Fibroblast of skin of abdomen (primary cell): ENCODE measurements at regions not wholly inside any gene's neighbourhood (a gene's known extent, or its start where the extent isn't known, plus 50 kb on each side); places are given as distances from the start of the nearest gene placed in this dataset.
"Not testable (repeated sequence)": the region's sequence is repeated elsewhere in the genome, so short reads cannot be mapped to it uniquely, and the experiment has no call there.

ENCODE experiments used
- DNase-seq: peaks from one replicate; pipeline ENCODE4 v3.0.0-alpha.2; 2013

DNA sequence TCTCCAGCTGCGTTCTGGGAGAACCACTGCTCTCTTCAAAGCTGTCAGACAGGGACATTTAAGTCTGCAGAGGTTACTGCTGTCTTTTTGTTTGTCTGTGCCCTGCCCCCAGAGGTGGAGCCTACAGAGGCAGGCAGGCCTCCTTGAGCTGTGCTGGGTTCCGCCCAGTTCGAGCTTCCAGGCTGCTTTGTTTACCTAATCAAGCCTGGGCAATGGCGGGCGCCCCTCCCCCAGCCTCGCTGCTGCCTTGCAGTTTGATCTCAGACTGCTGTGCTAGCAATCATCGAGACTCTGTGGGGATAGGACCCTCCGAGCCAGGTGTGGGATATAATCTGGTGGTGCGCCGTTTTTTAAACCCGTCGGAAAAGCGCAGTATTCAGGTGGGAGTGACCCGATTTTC lies 145.8 kb upstream of the FANCL start:
- DNase-seq: not testable (repeated sequence)

DNA sequence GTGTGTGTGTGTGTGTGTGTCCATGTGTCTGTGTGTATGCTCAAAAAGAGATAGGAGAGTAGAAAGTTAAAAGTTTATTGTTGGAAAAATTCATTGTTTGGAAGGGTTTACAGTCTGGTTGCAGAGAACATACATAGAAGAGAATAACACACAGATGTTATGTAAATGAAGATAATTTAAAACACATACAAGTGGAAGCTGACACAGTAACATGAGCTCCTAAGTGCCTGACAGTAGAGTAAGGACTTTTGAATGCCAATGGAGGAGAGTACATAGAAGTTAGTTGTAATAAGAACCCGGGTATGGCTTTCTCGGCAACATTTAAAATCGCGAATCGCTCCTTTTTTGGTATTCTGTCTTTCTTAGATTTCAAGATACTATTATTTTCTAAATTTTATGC lies 137.0 kb upstream of the FANCL start:
- DNase-seq: peak; percentile 3

DNA sequence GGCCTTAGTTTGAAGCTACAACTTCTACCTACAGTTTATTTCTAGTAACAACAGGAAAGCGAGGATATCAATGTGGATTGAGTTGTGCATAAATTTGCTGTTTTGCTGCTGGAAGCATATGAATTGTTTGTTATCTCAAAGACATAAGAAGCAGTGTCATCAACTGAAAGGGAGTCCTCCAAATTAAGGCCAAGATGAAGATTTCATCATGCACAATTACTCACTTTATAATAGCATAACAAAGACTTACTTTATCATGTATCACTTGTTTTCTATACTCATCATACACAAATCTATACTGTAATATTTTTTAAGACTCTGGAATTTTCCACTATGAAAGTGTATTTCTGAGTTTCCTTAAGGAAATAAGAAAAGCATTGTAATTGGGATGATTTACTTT lies 136.1 kb upstream of the FANCL start:
- no peak for DNase-seq

DNA sequence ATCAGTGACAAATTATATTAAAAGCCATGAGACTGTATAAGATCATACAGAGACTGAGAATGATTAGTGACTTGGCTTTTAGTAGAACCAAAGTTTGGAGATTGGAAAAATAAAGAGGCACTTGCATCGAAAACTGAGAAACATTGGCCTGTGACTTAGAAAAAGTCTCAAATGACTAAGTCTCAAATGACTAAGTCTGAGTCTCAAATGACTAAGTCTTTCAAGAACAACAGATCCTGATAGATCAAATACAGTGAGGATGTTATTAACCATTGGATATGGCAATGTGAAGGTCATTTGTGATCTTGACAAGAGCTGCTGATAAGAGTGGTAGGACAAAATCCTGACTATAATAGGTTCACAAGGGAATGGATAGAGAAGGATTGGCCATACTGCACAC lies 135.5 kb upstream of the FANCL start:
- no peak for DNase-seq

DNA sequence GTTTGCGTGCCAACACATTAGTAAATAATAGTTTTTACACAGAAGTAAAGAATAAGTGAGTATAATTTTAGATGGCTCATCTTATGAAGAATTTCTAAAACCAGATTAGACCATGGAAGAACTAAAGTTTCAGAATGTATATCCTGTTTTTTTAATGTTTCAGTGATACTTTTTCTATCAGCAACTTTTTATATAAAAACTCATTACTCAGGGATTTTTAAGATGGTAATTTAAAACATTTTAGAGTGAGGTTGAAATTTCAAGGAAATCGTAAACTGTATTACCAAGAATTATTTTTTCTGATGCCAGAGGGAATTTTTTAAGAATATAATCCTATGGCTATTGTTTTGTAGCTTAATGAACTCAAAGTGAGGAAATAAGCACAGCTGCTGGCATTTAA lies 128.5 kb upstream of the FANCL start:
- no peak for DNase-seq

DNA sequence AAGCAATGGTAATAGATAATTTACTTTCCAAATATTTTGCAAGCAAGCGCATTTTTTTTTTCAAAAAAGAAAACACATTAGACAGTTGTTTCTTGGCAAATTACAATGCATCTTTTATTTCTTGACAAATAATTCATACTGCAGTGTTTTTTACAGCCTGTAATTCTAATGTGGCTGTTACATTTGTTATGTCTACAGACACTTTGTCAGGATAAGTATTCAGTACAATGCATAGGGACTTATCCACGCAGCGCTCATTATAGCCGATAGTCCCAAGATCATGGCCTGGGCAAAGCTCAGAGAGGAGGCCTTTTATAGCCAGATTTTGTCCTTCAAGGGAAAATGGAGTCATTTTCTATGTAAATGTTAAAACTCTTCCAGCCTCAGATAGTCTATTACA lies 123.0 kb upstream of the FANCL start:
- no peak for DNase-seq

DNA sequence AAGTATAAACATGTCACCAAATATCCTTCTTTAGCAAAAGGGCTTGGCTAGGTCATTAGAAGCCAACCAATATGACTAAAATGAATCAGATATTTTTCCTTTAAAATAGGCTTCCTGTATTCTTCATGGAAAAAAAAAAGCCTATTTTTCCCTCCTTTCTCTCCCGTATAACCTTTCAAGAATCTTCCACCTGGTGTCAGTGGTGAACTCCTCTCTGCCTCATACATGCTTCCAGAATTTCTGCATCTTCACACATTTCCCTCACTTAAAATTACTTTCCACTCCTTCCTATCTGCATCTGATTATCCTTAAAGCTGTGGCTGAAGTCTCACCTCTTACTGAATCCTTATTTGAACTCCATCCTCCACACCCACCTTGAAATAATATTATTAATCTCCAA lies 116.9 kb upstream of the FANCL start:
- no peak for DNase-seq

DNA sequence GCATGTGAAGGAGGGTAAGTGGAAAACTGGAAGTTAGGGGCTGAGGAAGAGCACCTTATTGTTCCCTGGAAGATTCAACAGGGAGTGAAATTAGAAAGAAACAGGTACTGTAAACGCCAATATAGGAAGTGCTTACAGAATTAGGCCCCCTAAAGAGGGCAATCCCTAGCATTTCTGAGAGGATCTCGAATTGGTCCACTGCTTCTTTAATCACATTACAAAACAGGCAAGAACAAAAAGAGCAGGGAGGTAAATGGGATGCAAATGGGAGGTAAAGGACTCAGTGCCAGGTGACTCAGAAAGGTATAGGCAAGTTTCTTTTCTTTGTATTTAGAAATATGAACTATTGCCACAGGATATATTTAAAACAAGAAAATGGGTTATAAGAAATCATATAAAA lies 116.4 kb upstream of the FANCL start:
- DNase-seq: no peak

DNA sequence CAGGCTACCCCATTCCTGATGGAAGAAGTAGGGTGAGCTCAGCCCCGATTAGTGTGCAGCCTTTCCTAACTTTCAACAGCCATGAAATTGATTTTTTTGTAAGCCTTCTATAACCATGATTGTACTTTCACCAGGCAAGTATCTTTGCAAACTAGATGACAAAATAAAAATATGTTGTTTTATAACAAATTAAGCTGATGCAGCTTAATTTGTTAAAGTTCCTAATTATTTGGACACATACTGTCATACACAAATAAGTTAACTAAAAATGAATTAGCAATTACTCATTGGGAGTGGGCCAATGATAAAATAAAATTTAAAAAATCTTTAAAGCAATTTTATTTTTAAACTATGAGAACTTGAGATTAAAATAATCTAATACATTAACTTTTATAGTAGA lies 113.1 kb upstream of the FANCL start:
- DNase-seq: no peak

DNA sequence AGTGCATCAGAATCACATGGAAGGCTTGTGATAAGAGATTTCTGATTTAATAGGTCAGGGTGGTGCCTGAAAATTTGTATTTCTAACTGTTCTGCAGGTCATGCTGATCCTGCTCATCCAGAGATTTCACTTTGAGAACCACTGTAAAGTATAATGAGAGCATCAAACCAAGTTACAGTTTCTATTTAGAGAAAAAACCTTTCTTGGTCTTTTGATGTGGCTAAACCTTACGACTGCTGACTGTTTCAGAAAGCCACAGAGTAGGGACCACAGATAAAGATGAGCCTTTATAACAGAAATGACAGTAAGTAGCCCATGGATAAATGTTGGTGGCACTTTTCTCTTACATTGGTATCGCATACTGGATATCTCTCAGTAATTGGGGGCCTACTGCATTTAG lies 109.4 kb upstream of the FANCL start:
- no peak for DNase-seq

DNA sequence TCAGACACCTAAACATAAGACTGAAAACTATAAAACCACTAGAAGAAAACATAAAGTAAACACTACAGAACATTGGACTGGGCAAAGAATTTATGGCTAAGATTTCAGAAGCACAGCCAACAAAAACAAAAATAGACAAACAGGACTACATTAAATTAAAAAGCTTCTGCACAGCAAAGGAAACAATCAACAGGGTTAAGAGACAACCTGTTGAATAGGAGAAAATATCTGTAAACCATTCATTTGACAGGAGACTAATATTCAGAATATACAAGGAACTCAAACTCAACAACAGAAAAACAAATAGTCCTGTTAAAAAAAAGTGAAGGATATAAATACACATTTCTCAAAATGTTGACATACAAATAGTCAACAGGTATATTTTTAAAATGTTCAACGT lies 106.7 kb upstream of the FANCL start:
- DNase-seq: no peak

DNA sequence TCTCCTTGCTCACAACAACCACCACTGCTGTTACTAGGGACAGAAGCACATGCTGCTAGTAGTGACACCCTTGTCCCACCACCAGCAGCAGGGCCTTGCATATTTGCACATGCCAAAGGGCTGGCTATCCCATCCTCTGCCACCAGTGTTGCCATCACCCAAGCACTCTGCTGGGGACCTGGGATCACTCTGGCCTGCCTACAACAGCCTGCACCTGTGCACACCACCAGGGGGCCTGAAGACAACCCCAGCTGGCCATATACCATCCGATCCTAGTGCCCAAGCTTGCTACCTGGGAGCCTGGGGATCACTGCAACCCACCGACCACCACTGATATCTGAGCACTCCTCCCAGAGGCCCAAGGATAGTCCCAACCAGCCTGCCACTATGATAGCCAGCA lies 99.9 kb upstream of the FANCL start:
- no peak for DNase-seq

DNA sequence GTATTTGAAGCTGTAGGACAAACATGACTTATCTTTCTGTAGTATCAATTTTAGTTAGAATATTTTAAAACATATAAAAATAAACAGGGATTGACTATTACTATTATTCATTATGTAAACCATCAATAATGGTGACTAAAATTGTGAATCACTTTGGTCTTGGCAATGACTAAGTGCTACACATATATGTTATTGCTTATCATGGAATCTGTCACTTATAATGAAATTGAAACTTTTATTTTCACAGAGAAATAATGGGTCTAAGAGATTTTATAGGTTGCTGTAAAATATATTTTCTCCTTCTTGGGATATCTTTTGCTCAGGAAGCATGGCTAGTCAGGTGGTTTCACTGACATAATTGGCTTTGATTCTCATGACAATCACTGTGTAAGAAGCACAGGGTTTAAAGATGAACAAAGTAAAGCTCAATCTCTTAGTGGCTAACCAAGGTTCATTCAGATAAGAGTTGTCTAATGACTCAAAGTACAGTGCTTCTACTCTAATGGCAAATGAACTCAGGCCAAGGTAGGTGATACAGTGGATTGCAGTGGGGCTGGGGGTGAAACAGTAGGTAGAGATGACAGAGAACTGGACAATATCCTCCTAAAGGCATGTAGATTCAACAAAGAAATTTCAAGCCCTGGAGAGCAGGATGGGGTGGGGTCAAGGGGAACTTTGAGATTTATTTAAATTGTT lies 98.6 kb upstream of the FANCL start:
- no peak for DNase-seq

DNA sequence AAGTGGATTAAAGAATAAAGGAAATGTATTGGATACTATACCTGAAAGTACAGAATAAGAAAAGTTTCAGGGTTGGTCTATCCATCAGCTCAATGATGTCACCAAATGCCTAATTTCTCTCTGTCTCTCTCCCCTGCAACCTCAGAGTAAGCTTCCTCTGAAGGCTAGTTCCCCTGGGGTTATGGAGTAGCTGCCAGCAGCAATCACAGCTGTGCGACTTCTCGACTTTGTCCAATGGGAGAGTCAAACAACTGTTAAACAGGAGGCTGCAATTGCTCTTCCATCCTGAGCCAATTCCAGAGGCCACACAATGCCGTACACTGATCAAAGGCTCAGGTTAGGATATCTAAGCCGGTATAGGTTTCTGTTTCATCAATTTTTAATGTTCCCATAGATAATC lies 95.3 kb upstream of the FANCL start:
- DNase-seq: no peak

DNA sequence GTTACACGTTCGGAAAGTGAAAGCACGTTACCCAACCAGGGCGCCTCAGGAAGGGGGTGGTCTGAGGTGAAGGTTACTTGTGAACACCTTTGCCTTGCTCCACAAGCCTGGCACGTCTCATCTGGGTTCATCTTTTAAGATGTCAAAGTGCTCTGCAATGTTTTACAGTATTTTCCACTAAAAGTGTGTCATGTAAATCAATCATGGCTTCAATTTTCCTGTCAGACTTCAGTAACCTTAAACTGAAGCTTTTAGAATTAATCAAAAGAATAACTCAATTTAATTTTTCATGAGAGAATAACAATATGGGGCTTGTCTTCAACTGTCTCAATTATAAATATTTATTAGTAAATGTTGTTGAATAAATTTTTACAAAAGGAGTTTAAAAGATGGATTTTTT lies 93.3 kb upstream of the FANCL start:
- no peak for DNase-seq

DNA sequence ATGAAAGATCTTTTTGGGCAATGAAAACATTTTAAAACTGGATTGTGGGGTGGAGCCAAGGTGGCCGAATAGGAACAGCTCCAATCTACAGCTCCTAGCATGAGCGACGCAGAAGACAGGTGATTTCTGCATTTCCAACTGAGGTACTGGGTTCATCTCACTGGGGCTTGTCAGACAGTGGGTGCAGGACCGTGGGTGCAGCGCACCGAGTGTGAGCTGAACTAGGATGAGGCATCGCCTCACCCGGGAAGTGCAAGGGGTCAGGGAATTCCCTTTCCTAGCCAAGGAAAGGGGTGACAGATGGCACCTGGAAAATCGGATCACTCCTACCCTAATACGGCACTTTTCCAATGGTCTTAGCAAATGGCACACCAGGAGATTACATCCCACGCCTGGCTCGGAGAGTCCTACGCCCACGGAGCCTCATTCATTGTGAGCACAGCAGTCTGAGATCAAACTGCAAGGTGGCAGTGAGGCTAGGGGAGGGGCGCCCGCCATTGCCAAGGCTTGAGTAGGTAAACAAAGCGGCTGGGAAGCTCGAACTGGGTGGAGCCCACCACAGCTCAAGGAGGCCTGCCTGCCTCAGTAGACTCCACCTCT lies 84.3 kb upstream of the FANCL start:
- DNase-seq: not testable (repeated sequence)

DNA sequence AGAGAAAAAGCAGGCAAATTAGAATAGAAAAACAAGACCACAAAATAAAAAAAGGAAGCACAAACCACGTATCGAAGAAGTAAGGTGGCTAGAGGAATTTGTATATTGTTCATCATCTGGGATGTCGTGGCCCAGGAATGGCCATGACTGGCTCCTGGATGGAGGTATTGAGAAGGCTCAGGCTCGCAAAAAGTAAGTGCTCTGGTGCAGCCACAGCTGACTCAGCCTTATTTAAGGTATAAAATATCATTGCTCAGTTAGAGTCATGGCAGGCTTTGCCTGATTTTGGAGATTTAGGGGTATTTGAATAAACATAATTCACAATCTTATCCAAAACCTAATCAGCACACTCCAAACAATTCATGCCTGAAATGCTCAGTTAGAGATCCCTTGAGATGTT lies 78.4 kb upstream of the FANCL start:
- DNase-seq: no peak

DNA sequence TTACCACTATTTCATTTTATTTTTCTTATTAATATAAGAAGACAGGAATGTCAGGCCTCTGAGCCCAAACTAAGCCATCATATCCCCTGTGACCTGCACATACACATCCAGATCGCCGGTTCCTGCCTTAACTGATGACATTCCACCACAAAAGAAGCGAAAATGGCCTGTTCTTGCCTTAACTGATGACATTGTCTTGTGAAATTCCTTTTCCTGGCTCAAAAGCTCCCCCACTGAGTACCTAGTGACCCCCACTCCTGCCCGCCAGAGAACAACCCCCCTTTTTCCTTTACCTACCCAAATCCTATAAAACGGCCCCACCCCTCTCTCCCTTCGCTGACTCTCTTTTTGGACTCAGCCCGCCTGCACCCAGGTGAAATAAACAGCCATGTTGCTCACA lies 77.8 kb upstream of the FANCL start:
- DNase-seq: not testable (repeated sequence)

DNA sequence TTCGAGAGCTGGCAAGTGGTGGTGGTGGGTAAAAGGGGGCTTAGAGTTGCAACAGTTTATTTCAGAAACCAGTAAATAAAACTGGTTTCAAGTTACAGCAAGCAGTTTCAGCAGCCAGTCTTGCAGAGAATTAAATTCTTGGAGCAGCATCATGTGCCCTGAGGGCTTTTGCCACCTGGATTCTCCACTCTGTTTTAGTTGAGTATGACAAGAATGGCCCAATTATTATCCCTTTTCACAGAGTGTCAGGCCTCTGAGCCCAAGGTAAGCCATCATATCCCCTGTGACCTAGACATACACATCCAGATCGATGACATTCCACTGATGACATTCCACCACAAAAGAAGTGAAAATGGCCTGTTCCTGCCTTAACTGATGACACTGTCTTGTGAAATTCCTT lies 72.8 kb upstream of the FANCL start:
- DNase-seq: no peak

DNA sequence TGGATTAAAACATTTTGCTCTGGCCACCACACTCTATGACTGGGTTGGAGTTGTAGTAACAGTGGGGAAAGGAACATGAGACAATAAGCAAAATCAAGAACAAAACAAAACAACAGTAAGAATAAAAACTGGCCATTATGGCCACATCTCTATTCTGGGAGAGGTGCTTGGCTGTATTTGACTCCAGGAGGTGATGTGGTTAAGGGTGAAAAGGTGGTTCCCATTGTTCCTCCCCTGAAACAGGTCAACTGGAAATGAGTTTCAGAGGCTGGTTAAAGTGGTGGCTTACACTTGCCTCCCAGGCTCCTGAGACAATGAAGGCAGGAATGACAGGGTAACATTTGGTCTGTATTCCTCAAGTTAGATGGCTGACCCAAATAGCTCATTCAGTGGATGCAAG lies 67.3 kb upstream of the FANCL start:
- no peak for DNase-seq

DNA sequence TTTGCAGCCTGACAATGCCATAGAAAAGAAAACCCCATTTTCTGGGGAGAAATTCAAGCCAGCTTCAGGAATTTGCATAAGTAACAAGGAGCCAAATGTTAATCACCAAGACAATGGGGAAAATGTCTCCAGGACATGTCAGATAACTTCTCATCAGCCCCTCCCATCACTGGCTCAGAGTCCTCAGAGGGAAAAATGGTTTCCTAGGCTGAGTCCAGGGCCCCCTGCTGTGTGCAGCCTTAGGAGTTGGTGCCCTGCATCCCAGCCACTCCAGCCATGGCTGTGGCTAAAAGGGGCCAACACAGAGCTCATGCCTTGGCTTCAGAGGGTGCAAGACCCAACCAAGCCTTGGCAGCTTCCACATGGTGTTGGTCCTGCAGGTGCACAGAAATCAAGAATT lies 63.7 kb upstream of the FANCL start:
- no peak for DNase-seq

DNA sequence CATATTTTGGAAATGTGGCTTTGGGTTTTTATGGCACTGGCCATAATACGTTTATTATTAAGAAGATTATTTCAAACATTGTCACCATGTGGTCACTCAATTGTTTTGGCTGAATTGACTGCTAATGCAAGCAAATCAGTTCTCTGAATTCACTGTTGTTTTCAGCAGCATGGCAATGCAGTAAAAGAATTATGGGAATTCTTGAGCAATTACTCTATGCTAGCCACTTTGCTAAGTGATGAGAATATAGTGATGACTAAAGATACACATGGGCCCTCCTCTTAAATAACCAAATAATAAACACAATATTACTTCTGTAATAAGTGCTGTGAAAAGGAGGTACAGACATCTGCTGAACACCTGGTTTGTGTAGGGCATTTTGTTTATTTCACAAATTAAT lies 58.0 kb upstream of the FANCL start:
- DNase-seq: no peak

DNA sequence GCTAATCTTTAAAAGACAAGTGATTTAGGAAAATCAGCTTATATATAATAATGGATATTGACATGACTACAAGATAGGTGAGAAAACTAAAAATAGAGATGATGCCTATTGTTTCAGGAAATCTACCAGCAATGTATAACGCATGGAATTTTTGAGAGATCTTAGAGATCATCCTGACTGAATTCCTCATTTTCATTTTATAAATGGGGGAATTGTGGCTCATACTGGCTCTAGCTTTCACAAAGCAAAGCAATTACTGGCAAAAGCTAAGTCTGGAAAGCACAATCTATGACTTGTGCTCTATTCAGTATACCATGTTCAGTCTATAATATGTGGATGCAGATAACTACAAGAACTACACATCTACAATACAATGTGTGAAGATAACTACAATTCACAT lies 51.9 kb upstream of the FANCL start:
- DNase-seq: no peak

DNA sequence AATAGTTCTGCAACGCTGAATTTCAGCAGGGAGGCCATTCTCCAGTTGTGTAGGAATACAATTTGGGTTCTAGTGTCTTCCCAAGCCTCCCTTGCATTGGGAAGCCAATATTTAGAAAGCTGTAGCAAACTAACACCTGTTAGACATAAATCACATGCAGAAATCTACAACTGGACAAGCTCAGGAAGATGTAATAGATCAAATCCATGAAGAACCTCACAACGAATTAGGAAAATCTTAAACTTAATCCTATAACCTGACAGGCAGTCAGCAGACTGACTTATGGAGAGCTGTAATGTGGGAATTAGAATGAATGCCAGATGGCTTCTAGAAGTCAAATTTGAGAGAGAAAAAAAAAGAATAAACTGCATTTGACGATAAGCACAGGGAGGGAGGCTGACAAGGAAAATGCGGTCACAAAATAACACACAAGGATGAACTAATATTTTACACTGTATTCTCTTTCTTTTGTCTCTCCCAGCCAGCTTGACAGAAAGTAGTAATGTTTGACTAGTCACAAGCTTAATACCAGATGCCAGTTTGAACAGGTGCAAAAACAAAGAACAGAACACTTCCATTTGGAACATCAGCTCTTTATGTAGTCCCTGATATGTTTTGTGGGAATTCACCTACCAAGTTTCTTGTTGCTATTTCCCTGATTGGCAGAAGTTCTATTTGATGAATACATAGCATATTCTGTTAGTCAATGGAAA lies 50.8 kb upstream of the FANCL start:
- DNase-seq: peak; percentile 1
